H9 (cell line): ENCODE measurements at regions not wholly inside any gene's neighbourhood (a gene's known extent, or its start where the extent isn't known, plus 50 kb on each side); places are given as distances from the start of the nearest gene placed in this dataset.

Experiments
- DNase-seq: peaks from one replicate; pipeline ENCODE4 v3.0.0-alpha.2; 2017
- H2AFZ ChIP-seq: one replicate; pipeline ENCODE4 v1.6.1; 2013; ENCODE audit warnings: mild to moderate bottlenecking, low read length, control low read depth, moderate library complexity
- H2AK5ac ChIP-seq: 2 replicates; pipeline ENCODE4 v1.6.1; 2013; ENCODE audit warnings: low read length, control low read depth, mixed read lengths; ENCODE audit not compliant: insufficient read length
- H2BK120ac ChIP-seq: one replicate; pipeline ENCODE4 v1.6.1; 2013; ENCODE audit warnings: low read depth, mild to moderate bottlenecking, low read length, control low read depth, inconsistent platforms; ENCODE audit not compliant: poor library complexity, severe bottlenecking
- H2BK12ac ChIP-seq: 2 replicates; pipeline ENCODE4 v1.6.1; 2013; ENCODE audit warnings: low read length, control low read depth, mixed read lengths, low read depth; ENCODE audit not compliant: insufficient read length
- H2BK15ac ChIP-seq: 2 replicates; pipeline ENCODE4 v1.6.1; 2013; ENCODE audit warnings: low read depth, low read length, control low read depth
- H2BK20ac ChIP-seq: one replicate; pipeline ENCODE4 v1.6.1; 2013; ENCODE audit warnings: low read depth, mild to moderate bottlenecking, low read length, control low read depth, inconsistent platforms; ENCODE audit not compliant: poor library complexity, severe bottlenecking
- H2BK5ac ChIP-seq: 2 replicates; pipeline ENCODE4 v1.6.1; 2013; ENCODE audit warnings: low read length, control low read depth, mixed read lengths; ENCODE audit not compliant: insufficient read length
- H3K14ac ChIP-seq: 2 replicates; pipeline ENCODE4 v1.6.1; 2013; ENCODE audit warnings: low read length, control low read depth; ENCODE audit not compliant: insufficient read depth
- H3K18ac ChIP-seq: 2 replicates; pipeline ENCODE4 v1.6.1; 2013; ENCODE audit warnings: low read depth, mild to moderate bottlenecking, mixed read lengths, low read length, control low read depth; ENCODE audit not compliant: insufficient read length
- H3K23ac ChIP-seq: 2 replicates; pipeline ENCODE4 v1.6.1; 2013; ENCODE audit warnings: low read length, control low read depth, mixed read lengths, low read depth; ENCODE audit not compliant: insufficient read length
- H3K23me2 ChIP-seq: 2 replicates; pipeline ENCODE4 v1.6.1; 2013; ENCODE audit warnings: low read depth, mild to moderate bottlenecking, mixed read lengths, low read length, control low read depth; ENCODE audit not compliant: insufficient read length, poor library complexity, severe bottlenecking
- H3K27ac ChIP-seq: 2 replicates; pipeline ENCODE4 v1.5.1; 2013; ENCODE audit warnings: low read length, control low read depth, mixed read lengths, low read depth; ENCODE audit not compliant: insufficient read length
- H3K27me3 ChIP-seq: 2 replicates; pipeline ENCODE4 v1.6.1; 2013; ENCODE audit warnings: low read length, control low read depth, inconsistent platforms; ENCODE audit not compliant: insufficient read depth
- H3K4ac ChIP-seq: 2 replicates; pipeline ENCODE4 v1.6.1; 2013; ENCODE audit warnings: low read depth, mild to moderate bottlenecking, control low read depth, inconsistent platforms, low read length, moderate library complexity
- H3K4me1 ChIP-seq: 2 replicates; pipeline ENCODE4 v1.6.1; 2013; ENCODE audit warnings: low read length, control low read depth, inconsistent platforms; ENCODE audit not compliant: insufficient read depth
- H3K4me2 ChIP-seq: 2 replicates; pipeline ENCODE4 v1.6.1; 2013; ENCODE audit warnings: low read length, control low read depth, mixed read lengths; ENCODE audit not compliant: insufficient read length, insufficient read depth
- H3K56ac ChIP-seq: 2 replicates; pipeline ENCODE4 v1.6.1; 2013; ENCODE audit warnings: low read depth, mild to moderate bottlenecking, mixed read lengths, low read length, control low read depth; ENCODE audit not compliant: insufficient read length
- H3K79me1 ChIP-seq: 2 replicates; pipeline ENCODE4 v1.6.1; 2013; ENCODE audit warnings: low read depth, mild to moderate bottlenecking, moderate library complexity, low read length, control low read depth, inconsistent platforms; ENCODE audit not compliant: insufficient read depth, poor library complexity, severe bottlenecking
- H3K79me2 ChIP-seq: 2 replicates; pipeline ENCODE4 v1.6.1; 2013; ENCODE audit warnings: low read length, control low read depth, inconsistent platforms; ENCODE audit not compliant: insufficient read depth
- H3K9ac ChIP-seq: 2 replicates; pipeline ENCODE4 v1.6.1; 2013; ENCODE audit warnings: low read length, control low read depth, mixed read lengths; ENCODE audit not compliant: insufficient read length; ENCODE audit errors: extremely low read depth
- H3K9me3 ChIP-seq: one replicate; pipeline ENCODE4 v1.6.1; 2013; ENCODE audit warnings: low read depth, low read length, inconsistent platforms; ENCODE audit not compliant: control insufficient read depth
- H3T11ph ChIP-seq: one replicate; pipeline ENCODE4 v1.6.1; 2013; ENCODE audit warnings: mild to moderate bottlenecking, low read length, control low read depth, inconsistent platforms
- H4K20me1 ChIP-seq: one replicate; pipeline ENCODE4 v1.6.1; 2013; ENCODE audit not compliant: control insufficient read depth, insufficient read length, insufficient read depth
- H4K5ac ChIP-seq: 2 replicates; pipeline ENCODE4 v1.6.1; 2013; ENCODE audit warnings: low read depth, mild to moderate bottlenecking, mixed read lengths, low read length, control low read depth; ENCODE audit not compliant: insufficient read length
- H4K8ac ChIP-seq: replicated peaks from 2 replicates; pipeline ENCODE4 v1.6.1; 2013; ENCODE audit warnings: low read length, control low read depth, mixed read lengths, low read depth; ENCODE audit not compliant: insufficient read length
- H4K91ac ChIP-seq: 2 replicates; pipeline ENCODE4 v1.6.1; 2013; ENCODE audit warnings: low read depth, mild to moderate bottlenecking, moderate library complexity, mixed read lengths, low read length, control low read depth; ENCODE audit not compliant: insufficient read length
- H3K27ac Mint-ChIP-seq, 3 experiments: 2 replicates in 2 of 3; 3 replicates in 1 of 3; pipeline ENCODE4 v1.8.0; 2020 to 2021; ENCODE audit warnings: mixed read lengths in 3 of 3, mild to moderate bottlenecking in 1 of 3, moderate library complexity in 1 of 3
- H3K27me3 Mint-ChIP-seq: 2 replicates; pipeline ENCODE4 v1.8.0; 2021; ENCODE audit warnings: low read depth, mild to moderate bottlenecking, moderate library complexity, mixed read lengths
- H3K36me3 Mint-ChIP-seq, 3 experiments: 2 replicates in 2 of 3; 3 replicates in 1 of 3; pipeline ENCODE4 v1.8.0; 2020 to 2021; ENCODE audit warnings: low read depth in 3 of 3, mixed read lengths in 3 of 3; ENCODE audit not compliant: insufficient read depth in 1 of 3
- H3K4me1 Mint-ChIP-seq, 2 experiments: 2 replicates each; pipeline ENCODE4 v1.8.0; 2020; ENCODE audit warnings: mixed read lengths in 2 of 2
- H3K4me3 Mint-ChIP-seq, 2 experiments: 2 replicates in 1 of 2; 3 replicates in 1 of 2; pipeline ENCODE4 v1.8.0; 2020 to 2021; ENCODE audit warnings: mild to moderate bottlenecking in 2 of 2, mixed read lengths in 2 of 2, moderate library complexity in 1 of 2
- H3K9me3 Mint-ChIP-seq, 2 experiments: 2 replicates in 1 of 2; 3 replicates in 1 of 2; pipeline ENCODE4 v1.8.0; 2020; ENCODE audit warnings: mild to moderate bottlenecking in 2 of 2, mixed read lengths in 2 of 2, moderate library complexity in 1 of 2
- WGBS: extraction: QIAGEN DNeasy Blood & Tissue Kit; methylation state at CpG from one replicate; pipeline ENCODE4 v1.1.7; 2013; ENCODE audit warnings: missing lambda C conversion rate, low lambda C conversion rate, mixed read lengths; ENCODE audit not compliant: insufficient read length; ENCODE audit errors: extremely low coverage; 5-methylcytosine and 5-hydroxymethylcytosine counted together
- TF ChIP-seq, protein P1 (sequence below): fragments of 200-600 bp; sonication (generic); conservative IDR thresholded peaks from 3 replicates; pipeline ENCODE4 v1.8.0; 2021; ENCODE audit warnings: antibody characterized with exemption, mild to moderate bottlenecking

DNA sequence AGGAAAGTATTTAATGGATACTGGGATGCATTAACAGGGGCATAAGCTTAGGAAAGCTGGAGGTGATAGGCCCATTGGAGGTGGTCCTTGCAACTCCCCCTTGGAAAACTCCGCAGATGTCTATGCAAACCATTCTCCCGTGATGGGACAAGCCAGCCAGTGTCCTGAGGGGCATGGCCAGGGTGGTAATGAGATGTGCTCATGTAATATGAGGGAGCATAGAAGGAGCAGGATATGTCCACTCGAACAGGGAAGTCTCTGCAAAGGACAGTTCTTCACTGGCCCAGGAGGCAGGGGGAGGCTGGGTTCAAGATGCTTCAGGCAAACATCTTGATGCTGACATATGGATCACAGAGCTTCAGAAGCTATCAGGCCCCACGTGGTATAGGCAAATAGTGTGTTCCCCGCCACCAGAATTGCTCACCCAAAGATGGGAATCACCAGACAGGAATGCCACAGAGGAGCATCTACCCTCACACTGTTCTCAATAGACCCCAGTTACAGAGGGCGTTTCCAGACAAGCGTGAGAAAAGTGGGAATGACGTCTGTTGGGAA lies 201.6 kb upstream of the CDH4 start:
- Histone ChIP-seq H3K9ac (no peak overlapping the region), H4K5ac (no peak overlapping the region), H3K4ac (no peak overlapping the region), H2BK12ac (no peak overlapping the region), H2BK15ac (no peak overlapping the region), H3K18ac (no peak overlapping the region), H3K23me2 (no peaks in the 10 kb centered on the region), H3K79me1 (no peaks in the 10 kb centered on the region), H2AK5ac (no peak overlapping the region), H3K23ac (no peak overlapping the region), H3K9me3 (no peaks in the 10 kb centered on the region), H2BK120ac (no peak overlapping the region), H2BK5ac (no peak overlapping the region), H2BK20ac (no peak overlapping the region), H3K79me2 (no peaks in the 10 kb centered on the region), H4K8ac (no peak overlapping the region), H3K4me2 (no peak overlapping the region), H3K27me3 (no peaks in the 10 kb centered on the region; the same call in 1 of the 2 replicates), H3K27ac (no peak overlapping the region), H2AFZ (no peak overlapping the region), H3K14ac (no peak overlapping the region), H4K91ac (no peak overlapping the region), H3K56ac (no peak overlapping the region), H3K4me1 (no peaks in the 10 kb centered on the region), H3T11ph (no peak overlapping the region), H4K20me1 (no peaks in the 10 kb centered on the region)
- no peak overlapping the region for H3K4me3 Mint-ChIP-seq
- peaks cover 63% of the 10 kb centered on the region for H3K27me3 Mint-ChIP-seq
- WGBS = no CpG with 5 or more reads among the region's 8 CpGs
- peaks cover 9 to 11% of the 10 kb centered on the region in 2 experiments for H3K4me1 Mint-ChIP-seq
- no peaks in the 10 kb centered on the region for H3K36me3 Mint-ChIP-seq
- H3K9me3 Mint-ChIP-seq = peaks cover 3 to 4% of the 10 kb centered on the region in 2 experiments; a peak in 3 of 5 replicates
- DNase-seq = no peak
- no peak overlapping the region for H3K27ac Mint-ChIP-seq
- TF ChIP-seq, protein P1, sequence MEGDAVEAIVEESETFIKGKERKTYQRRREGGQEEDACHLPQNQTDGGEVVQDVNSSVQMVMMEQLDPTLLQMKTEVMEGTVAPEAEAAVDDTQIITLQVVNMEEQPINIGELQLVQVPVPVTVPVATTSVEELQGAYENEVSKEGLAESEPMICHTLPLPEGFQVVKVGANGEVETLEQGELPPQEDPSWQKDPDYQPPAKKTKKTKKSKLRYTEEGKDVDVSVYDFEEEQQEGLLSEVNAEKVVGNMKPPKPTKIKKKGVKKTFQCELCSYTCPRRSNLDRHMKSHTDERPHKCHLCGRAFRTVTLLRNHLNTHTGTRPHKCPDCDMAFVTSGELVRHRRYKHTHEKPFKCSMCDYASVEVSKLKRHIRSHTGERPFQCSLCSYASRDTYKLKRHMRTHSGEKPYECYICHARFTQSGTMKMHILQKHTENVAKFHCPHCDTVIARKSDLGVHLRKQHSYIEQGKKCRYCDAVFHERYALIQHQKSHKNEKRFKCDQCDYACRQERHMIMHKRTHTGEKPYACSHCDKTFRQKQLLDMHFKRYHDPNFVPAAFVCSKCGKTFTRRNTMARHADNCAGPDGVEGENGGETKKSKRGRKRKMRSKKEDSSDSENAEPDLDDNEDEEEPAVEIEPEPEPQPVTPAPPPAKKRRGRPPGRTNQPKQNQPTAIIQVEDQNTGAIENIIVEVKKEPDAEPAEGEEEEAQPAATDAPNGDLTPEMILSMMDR = no peak
